GM21737 (cell line): ENCODE measurements at regions not wholly inside any gene's neighbourhood (a gene's known extent, or its start where the extent isn't known, plus 50 kb on each side); places are given as distances from the start of the nearest gene placed in this dataset.
"Not testable (repeated sequence)": the region's sequence is repeated elsewhere in the genome, so short reads cannot be mapped to it uniquely, and the experiment has no call there.

Experiments
- ATAC-seq: cut with Tn5 transposase; IDR thresholded peaks from one replicate; pipeline ENCODE4 v1.9.1; 2021; ENCODE audit warnings: mild to moderate bottlenecking, moderate library complexity; ENCODE audit not compliant: unreplicated experiment

GRCh38 chrX:65331371-65331770 is 203.2 kb downstream of the LAS1L start:
- ATAC-seq, result no peak

- no peak for ATAC-seq
Measured at GRCh38 chrX:65300104-65300809, 234.3 kb downstream of the LAS1L start.

GRCh38 chrX:65282905-65283304 is 251.7 kb downstream of the LAS1L start:
- not testable (repeated sequence) for ATAC-seq

DNA sequence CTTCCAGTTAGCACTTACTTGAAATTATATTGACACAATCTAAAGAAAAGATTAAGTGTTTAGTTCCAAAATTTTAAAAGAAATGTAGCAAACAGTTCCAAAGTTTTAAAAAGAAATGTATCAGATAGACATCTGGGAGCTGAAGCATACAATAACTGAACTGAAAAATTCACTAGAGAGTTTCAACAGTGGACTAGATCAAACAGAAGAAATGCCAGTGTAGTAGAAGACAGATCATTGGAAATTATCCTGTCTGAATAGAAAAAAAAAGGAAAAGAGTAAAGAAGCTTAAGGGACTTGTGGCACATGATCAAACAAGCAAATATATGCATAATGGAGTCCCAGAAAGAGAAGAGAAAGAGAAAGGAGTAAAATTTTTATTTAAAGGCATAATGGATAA is 261.4 kb downstream of the LAS1L start:
- ATAC-seq, result no peak

DNA sequence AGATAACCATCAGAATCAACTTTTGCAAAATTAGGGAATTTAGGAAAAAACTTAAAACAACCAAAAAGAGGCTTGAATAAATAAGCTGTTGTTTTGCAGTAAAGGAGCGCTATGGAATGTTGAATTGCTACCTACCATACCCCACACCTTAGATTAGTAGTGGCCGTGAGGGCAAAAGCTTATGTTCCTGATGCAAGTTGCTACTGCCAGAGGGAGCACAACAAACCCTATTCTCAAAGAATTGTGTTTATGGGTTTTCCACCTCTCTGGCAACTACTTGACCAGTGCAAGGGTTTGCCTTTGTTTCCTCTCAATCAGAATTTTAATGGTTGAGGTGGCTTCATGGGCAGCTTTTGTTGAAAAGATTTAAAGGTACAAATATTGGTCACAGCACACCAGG is 268.1 kb downstream of the LAS1L start:
- ATAC-seq, result no peak

- no peak for ATAC-seq
Measured at GRCh38 chrX:65253817-65254216, 277.6 kb upstream of the ZC4H2 start.

GRCh38 chrX:65241059-65241721 is 264.9 kb upstream of the ZC4H2 start:
- no peak for ATAC-seq

DNA sequence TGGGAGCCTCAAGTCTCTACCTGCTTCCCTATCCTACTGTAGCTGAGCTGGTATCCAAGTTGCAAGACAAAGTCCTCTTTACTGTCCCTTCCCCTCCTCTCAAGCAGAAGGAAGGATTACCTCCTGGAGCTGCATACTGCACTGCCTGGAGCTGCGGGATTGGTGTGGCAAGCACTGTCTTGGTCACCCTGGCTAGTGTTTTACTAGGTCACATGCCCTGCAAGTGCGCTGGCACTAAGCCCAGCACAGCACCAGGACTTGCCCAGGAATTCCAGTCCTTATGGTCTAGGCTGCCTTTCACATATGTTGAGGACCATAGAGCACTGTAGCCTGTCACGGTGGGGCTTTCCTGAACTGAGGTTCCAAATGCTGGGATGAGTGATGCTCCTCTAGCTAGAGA is 227.3 kb upstream of the ZC4H2 start:
- no peak for ATAC-seq

- ATAC-seq, result no peak
Measured at GRCh38 chrX:65196758-65197360, 220.6 kb upstream of the ZC4H2 start.

- ATAC-seq, result no peak
Measured at GRCh38 chrX:65195621-65196020, 219.4 kb upstream of the ZC4H2 start.

DNA sequence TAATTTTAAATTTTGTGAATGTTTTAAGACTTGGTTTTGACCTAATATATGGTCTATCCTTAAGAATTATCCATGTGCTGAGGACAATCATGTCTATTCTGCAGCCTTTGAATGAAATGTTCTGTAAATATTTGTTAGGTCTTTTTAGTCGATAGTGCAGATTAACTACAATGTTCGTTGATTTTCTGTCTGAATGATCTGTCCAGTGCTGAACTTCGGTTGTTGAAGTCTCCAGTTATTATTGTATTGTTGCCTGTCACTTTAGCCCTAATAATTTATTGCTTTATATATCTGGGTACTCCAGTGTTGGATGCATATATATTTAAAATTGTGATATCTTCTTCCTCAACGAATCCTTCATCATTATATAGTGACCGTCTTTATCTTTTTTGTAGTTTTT is 218.3 kb upstream of the ZC4H2 start:
- no peak for ATAC-seq

DNA sequence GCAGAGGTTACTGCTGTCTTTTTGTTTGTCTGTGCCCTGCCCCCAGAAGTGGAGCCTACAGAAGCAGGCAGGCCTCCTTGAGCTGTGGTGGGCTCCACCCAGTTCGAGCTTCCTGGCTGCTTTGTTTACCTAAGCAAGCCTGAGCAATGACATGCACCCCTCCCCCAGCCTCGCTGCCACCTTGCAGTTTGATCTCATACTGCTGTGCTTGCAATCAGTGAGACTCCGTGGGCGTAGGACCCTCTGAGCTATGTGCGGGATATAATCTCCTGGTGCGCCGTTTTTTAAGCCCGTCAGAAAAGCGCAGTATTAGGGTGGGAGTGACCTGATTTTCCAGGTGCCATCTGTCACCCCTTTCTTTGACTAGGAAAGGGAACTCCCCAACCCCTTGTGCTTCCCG is 187.1 kb upstream of the ZC4H2 start:
- not testable (repeated sequence) for ATAC-seq

DNA sequence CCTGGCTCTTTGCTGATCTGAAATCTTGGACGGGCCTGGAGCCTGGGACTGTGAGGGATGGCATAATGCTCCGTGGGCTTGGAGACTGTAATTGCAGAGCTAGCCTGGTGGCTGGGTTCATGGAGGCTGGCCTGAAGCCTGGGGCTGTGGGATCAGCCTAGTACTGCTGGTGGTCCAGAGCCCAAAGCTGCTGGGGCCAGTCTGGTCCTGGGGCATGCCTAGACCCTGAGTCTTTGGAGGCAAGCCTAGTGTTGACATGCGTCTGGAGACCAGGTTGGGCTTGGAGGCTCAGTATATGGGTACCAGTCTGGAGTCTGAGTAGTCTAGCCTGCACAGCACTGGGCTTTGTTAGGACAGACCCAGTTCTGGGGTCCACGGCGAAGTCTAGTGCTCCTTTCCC is 172.0 kb upstream of the ZC4H2 start:
- no peak for ATAC-seq

DNA sequence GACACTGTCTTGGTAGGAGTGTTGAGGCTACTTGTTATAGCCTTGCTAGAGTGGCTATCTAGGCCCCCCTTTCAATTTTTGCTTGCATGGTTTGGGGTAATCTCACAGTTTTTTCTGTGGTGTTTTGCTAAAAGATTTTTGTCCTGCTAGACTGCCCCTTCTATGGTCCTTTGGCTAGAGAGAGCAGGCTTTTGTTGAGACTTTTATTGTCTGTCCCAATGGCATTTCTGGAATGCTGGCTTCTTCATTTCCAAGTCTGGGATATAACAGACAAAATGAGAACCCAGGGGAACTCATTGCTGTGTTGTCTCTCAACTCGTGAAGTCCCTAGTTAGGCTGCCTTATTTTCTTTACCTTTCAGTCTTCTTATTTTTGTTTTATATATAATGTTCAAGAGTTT is 160.2 kb upstream of the ZC4H2 start:
- no peak for ATAC-seq

- ATAC-seq, result no peak
Measured at GRCh38 chrX:65127842-65128241, 151.6 kb upstream of the ZC4H2 start.

DNA sequence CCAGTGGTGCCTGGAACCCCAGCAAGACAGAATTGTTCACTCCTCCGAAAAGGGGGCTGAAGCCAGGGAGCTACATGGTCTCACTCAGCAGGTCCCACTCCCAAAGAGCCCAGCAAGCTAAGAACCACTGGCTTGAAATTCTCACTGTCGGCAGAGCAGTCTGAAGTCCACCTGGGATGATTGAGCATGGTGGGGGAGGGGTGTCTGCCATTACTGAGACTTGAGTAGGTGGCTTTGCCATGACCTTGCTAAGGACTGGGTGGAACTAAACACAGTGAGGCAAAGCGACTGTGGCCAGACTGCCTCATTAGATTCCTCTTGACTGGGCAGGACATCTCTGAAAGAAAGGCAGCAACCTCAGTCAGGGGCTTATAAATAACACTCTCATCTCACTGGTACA is 122.6 kb upstream of the ZC4H2 start:
- no peak for ATAC-seq

DNA sequence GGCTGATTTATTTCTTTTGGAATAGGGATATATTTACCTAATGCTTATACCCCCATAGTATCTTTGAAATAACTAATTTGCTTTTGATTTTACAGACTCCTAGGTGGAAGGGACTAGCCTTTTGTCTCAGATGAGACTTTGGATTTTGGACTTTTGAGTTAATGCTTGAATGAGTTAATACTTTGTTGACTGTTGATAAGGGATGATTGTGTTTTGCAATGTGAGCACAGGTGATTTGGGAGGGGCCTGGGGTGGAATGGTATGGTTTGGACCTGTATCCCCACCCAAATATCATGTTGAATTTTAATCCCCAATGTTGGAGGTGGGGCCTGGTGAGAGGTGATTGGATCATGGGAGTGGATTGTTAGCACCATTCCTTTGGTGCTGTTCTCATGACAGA is 117.4 kb upstream of the ZC4H2 start:
- no peak for ATAC-seq

- no peak for ATAC-seq
Measured at GRCh38 chrX:65073233-65073632, 97.0 kb upstream of the ZC4H2 start.

- no peak for ATAC-seq
Measured at GRCh38 chrX:65072590-65072989, 96.3 kb upstream of the ZC4H2 start.

GRCh38 chrX:65058626-65059025 is 82.4 kb upstream of the ZC4H2 start:
- ATAC-seq, result not testable (repeated sequence)

- ATAC-seq, result no peak
Measured at GRCh38 chrX:65045001-65045400, 68.8 kb upstream of the ZC4H2 start.

- peak; percentile 26 for ATAC-seq
Measured at GRCh38 chrX:65035446-65035770, 59.2 kb upstream of the ZC4H2 start.
